HG02943 (cell line): ENCODE measurements at regions not wholly inside any gene's neighbourhood (a gene's known extent, or its start where the extent isn't known, plus 50 kb on each side); places are given as distances from the start of the nearest gene placed in this dataset.
"Not testable (repeated sequence)": the region's sequence is repeated elsewhere in the genome, so short reads cannot be mapped to it uniquely, and the experiment has no call there.

ENCODE experiments used
- ATAC-seq: cut with Tn5 transposase; IDR thresholded peaks from one replicate; pipeline ENCODE4 v1.9.1; 2021; ENCODE audit warnings: mild to moderate bottlenecking, low read depth, moderate library complexity; ENCODE audit not compliant: unreplicated experiment

DNA sequence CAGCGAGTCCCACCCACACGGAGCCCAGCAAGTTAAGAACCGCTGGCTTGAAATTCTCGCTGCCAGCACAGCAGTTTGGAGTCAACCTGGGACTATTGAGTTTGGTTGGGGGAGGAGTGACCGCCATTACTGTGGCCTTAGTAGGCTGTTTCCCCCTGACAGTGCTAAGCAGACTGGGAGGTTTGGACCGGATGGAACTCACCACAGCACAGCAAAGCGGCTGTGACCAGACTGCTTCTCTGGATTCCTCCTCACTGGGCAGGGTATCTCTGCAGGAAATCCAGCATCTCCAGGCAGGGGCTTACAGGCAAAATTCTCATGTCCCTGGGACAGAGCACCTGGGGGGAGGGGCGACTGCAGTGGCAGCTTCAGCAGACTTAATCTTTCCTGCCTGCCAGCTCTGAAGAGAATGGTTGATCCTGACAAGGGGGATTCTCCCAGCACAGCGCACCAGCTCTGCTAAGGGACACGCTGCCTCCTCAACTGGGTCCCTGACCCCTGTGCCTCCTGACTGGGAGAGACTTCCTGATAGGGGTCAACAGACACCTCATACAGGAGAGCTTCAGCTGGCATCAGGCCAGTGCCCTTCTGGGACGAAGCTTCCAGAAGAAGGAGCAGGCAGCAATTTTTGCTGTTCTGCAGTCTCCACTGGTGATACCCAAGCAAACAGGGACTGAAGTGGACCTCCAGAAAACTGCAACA, 425.4 kb downstream of the NYAP2 start:
- no peak for ATAC-seq

DNA sequence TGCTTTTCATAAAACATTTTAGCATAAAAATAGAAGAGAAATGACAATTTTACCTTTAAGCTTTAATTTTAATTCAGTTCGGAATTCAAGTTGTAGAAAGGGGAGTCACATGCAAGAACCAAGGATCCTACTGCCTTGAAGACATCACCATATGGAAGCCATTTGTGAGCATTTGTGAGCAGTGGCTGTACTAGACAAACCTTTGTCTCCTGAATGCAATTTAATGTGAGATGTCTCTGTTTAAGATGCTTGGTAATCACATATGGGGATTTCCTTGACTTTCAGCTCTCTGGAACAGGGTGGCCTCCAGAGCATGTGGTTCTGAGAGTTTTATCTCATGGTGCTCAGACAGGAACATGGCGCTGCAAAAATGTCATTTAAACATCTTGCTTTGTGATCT, 421.8 kb downstream of the NYAP2 start:
- no peak for ATAC-seq

DNA sequence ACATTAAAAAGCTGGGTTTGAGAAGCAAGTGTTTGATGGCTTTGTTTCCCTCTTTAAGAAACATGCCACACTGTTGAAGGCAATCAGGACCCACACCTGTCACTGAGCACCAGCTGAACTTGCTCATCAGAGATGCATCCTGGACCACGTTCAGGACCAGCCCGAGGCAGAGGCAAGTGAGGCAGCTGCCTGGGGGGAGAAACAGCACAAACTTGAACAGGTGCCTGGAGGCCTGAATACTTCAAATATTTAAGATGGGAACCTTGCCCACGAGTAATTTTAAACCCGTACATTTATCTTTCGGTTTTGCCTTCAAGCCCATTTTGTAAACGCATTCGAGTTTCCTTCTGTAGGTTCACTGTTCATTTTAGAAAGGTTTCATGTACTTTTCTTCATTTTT, 421.3 kb downstream of the NYAP2 start:
- ATAC-seq = no peak

DNA sequence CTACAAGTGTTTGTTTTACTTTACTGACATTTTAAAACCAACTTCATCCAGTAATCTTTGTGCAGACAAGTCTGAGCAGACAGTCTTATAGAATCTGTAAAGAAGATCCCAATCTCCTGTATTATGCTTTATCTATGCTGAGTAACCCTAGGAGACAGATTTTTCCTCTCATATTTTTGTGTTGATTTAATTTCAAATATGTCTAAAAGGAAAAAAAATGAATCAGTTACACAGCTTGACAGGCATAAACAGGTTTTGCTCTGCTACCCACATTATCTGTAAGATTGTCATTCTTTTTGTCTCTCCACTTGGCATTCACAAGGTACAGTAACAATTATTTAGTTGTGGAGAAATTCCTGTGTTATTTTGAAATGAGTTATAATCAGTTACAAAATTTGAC, 415.0 kb downstream of the NYAP2 start:
- no peak for ATAC-seq

DNA sequence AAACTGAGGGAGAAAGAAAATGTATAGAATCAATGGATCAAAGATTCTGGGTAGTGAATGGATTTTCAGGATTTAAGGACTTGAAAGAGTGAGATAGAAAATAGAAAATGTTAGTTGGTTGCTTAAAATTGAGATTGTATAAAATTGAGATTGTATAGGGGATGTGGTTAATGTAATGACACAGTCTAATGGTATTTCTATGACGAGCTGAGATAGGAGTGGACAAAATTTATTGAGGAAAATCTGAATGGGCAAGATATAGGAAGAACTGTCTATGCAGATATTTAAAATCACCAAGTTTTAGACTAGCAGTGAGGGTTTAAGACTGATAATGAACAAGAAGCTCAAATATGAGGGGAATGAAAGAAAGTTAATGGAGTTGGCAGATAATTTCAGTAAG, 406.6 kb downstream of the NYAP2 start:
- no peak for ATAC-seq

DNA sequence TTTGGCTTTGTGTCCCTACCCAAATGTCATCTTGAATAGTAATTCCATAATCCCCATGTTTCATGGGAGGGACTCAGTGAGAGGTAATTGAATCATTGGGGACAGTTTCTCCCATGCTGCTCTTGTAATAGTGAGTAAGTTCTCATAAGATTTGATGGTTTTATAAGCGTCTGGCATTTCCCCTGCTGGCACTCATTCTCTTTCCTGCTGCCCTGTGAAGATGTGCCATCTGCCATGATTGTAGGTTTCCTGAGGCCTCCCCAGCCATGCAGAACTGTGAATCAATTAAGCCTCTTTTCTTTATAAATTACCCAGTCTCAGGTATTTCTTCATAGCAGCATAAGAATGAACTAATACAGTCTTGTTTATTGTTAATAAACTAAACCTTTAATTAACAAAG, 402.6 kb downstream of the NYAP2 start:
- ATAC-seq = not testable (repeated sequence)

DNA sequence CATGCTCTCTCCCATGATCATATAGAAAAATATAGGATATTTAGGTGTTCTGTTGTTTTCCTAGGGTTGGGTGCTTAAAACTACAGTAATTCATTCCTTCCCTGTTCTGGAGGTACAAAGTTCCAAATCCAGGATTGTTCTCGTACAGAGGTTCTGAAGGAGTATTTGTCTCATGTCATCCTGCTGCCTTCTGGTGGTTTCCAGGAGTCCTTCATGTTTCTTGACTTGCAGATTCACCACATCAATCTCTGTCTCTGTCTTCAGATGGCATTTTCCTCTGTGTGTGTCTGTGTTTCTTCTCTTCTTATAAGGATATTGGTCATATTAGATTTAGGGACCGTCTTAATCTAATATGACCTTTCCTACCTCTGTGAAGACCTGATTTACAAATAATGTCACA, 397.9 kb downstream of the NYAP2 start:
- no peak for ATAC-seq

DNA sequence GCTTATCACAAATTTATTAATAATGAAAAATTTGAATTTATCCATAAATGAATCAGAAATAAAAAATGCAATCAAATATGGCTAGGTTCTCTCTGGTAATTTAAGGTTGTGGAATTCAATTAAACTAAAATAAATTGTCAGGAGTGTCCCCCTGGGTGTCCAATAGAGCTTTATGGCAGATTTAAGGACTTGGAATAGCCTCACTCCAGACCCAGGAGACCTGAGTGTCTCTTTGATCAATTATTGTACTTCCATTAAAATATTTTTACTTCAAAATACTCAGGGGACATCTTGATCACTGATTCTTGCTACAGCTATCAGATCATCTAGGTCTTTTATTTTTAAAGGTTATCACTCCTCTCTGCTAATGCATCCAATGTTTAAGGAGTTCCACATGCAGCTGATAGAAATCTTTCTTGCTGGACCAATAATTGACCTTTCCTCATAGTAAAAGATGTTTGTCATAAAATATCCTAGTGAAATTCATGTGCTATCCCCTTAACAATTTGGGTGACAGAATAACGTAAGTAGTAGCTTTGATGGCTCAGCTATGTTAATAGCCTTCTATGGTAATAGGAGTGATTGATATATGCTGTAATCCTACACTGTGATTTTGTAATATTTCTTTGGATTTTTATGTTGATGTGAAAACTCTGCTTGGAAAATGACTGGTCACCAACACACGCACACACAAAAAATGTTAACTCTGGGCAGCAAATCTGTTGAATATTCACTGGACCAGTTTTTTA, 395.3 kb downstream of the NYAP2 start:
- ATAC-seq = no peak

DNA sequence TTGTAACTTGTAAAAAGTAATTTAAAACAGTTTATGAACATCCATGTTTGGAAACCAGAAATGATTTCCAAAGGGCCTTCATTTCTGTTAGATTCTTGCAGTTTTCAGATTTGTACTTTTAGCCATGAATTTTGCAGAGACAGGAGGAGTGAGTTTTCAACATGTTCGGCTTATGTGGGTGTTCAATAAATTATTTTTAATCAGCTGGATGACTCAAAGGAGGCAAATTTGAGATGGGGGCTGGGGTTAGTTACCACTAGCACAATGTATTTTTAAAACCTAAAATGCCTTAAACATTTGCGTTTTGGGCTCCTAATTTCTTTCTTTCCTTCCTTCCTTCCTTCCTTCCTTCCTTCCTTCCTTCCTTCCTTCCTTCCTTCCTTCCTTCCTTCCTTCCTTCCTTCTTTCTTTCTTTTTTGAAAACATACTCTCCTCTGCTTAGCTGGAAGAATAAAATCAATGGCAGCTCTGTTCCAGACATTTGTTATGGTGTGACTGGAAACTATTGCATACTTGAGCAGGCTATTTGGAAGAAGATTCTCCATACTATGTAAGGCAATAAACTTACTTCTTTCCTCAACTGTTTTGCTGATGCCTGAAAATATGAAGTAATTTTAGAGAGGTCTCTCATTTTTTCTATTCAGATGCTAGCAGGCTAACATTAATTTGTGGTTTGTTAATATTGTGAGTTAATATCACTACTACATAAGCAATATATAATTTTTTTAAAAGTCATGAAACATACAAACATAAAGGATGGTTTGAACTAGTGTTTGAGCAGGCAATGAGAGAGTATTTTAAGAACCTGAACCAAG, 394.4 kb downstream of the NYAP2 start:
- ATAC-seq = no peak

DNA sequence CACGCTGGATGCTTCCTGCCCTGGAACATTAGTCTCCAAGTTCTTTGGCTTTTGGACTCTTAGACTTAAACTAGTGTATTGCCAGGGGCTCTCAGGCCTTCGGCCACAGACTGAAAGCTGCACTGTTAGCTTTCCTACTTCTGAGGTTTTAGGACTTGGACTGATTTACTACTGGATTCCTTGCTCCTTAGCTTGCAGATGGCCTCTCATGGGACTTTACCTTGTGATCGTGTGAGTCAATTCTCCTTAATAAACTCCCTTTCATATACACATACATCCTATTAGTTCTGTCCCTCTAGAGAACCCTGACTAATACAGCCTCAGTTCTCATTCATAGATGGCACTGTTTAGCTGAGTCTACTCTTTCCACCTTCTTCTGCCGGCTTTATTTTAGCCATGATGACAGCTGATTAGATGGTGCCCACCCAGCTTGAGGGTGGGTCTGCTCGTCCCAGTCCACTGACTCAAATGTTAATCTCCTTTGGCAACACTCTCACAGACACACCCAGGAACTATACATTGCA, 389.1 kb downstream of the NYAP2 start:
- no peak for ATAC-seq

DNA sequence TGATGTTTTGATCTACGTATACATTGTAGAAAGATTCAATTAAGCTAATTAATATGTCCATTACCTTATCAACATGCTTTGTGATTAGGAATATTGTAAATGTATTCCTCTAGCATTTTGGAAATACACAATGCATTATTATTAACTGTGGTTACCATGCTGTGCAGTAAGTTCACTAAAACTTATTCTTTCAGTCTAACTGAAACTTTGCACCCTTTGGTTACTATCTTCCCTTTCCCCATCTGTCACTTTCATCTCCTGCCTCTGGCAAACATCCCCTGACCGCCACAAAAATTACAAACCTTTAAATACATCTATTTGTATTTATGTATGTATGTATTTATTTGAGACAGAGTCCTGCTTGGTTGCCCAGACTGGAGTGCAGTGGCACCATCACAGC, 388.0 kb downstream of the NYAP2 start:
- ATAC-seq = no peak

DNA sequence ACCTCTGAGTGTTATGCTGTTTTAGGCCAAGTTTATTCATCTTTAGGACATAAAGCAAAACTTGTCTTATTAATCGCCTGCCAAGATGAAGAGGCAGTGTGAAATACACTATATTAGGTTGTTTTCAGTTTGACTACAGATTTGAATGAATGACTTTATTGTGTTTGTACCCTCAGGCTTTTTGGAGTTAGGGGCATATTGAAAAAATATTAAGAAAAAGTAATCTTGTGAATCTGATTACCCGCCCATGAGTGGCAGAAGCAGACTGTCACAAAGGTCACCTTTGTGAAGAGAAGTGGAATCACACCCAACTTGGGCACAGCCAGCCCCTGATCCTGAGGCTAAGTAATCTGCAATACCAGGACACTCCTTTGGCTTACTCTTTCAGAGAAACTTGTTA, 382.5 kb downstream of the NYAP2 start:
- ATAC-seq = no peak

DNA sequence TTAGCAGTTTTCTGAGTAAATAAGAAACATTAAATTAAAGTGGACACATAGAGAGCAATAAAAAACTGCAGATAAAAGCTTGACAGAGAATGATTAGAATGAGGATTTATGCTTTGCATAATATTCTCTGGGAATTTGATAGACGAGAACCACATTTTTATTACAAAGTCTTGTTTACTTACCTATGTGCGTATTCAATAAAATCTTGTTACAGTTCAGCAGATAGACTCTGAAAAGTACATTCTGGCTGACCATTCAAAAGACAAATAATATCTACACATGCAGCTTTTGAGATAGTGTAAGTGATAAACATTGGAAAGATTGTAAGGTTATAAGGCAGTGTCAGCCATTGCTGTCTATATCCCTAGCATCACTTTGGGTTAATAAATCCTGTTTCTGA, 381.6 kb downstream of the NYAP2 start:
- ATAC-seq = no peak

DNA sequence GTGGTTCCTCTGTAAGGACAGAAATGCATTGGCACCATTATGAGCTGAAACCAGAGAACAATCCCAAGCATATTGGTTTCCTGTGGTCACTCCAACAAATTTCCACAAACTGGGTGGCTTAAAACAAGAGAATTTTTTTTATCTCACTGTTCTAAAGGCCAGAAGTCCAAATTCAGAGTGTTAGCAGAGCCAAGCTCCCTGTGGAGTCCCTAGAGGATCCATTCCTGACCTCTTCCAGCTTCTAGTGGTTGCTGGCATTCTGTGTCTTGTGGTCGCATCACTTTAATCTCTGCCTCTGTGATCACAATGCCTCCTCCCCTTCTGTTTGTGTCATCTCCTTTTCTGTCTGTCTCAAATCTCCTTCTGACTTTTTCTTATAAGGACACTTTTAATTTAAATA, 380.3 kb downstream of the NYAP2 start:
- no peak for ATAC-seq

DNA sequence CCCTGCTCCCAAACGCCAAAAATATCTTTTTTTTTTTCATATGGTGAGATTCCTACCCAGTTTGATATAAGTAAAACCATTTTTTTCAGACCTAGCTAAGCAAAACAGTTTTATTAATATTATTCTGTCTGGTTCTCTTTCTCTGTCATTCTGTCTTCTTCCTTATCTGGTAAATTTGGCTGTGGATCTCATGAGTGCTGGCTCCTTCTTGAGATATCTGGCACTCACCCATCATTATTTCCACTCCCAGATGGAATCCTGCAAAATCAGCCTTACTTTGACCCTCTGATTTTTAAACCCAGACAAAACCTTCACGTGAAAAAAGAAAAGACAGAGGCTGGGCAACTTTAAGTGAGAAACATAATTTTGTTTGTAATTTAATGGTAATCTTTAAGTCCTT, 373.6 kb downstream of the NYAP2 start:
- no peak for ATAC-seq

DNA sequence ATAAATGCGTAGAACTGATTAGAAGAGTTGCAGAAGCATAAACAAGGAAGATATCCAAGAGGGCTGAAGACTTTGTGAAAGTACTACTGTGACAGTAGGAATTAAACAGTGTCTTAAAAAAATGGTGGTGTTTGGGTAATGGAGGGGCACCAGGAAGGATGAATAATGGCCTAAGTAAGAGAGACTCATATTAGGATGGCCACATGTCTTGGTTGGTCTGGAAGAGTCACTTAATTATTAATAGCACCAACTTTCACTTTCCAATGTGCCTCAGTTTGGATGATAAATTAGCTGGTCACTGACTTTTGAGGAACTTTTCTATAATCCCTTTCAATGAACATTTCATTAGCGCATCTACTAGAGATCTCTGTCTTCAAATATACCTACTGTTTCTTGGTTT, 372.2 kb downstream of the NYAP2 start:
- ATAC-seq = no peak

DNA sequence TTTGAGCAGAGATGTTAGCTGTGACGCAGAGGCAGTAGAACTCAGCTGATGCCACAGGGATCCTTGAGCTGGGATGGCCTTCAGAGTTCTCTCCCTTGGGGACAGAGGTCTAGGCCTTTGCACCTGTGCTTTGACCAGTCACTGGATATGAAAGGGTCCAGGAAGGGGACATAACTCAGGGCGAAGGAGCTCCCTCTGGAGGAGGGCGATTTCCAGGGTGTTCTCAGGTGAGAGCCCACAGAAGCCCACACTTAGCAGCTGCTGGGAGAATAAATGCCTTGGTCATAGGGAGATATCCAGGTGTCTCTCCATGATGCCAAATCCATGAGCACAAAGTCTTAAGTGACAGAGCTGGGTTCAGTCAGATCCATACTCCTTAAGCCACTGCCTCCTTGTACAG, 369.2 kb downstream of the NYAP2 start:
- no peak for ATAC-seq

DNA sequence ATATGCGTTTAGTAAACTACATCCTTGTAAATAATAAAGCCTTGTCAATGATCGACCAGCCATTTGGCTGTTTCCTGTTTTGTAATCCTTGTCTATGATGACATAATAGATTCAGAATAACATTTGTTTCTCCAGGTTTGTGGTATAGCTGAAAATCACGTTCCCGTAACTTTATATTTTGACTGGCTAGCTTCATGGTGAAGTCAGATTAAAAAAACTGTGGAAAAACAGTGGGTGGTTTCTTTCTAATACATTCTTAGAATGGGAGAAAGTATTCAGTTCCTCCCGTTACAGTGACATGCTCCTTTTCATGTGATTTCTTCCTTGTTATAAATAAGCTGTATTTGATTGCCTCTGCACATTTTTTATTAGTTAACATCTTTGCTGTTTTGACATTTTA, 366.9 kb downstream of the NYAP2 start:
- no peak for ATAC-seq

DNA sequence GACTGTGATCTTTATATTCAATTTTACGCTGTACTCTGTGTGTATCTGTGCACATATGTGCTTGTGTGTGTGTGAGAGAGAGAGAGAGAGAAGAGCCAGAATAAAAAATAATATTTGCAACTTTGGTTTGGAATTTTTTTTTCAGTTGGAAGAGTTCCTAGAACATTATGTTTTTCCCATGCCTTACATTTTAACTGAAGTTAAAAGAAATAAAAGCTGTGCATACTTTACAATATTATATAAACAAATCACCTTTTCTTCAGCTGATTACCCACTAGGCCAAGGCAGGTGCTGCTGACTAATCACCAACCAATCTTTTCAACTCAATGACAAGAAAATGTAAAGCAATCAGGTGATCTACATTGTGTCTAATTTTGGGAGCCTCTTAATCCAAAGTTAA, 366.3 kb downstream of the NYAP2 start:
- ATAC-seq = no peak

DNA sequence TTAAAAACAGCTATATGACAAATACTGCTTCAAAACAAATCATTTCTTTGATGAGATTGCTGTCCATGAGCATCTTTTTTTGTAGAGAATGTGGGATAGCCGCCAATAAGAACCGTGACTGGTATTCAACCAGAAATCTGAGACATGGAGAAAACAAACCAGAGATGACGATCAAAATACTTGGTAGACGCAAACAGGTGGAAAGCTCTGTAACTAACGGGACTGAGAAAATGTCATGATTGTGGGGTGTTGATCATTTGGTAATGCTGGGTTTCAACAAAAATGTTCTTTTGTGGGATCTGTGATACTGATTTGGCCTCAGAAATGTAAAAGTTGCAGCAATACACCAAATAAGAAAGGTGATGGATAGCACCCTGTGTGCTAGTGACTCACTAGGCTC, 364.8 kb downstream of the NYAP2 start:
- no peak for ATAC-seq

DNA sequence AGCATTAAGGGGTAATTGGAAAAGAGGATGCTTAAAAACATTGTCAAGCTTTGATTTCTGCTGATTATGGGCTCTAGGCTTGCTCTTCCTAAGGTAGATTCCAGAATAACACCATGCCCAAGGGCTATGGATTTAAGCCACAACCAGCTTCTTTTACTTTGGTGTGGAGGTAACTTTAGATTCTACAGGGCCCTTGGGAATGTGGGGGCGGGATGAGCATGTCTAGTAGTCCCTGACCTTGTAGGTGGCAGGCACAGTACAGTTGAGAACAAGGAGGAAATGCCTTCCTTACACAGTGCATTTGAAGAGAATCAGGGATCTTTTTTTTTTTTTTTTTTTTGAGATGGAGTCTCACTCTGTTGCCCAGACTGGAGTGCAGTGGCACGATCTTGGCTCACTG, 364.2 kb downstream of the NYAP2 start:
- ATAC-seq = no peak
